Mesenchymal stem cell (in vitro differentiated cells and primary cell): ENCODE measurements at regions not wholly inside any gene's neighbourhood (a gene's known extent, or its start where the extent isn't known, plus 50 kb on each side); places are given as distances from the start of the nearest gene placed in this dataset.

Experiments used
- DNase-seq: peaks from one replicate; pipeline ENCODE4 v3.0.0-alpha.2; 2013
- H2AFZ ChIP-seq: one replicate; pipeline ENCODE4 v1.6.1; 2013; ENCODE audit warnings: low read depth, mild to moderate bottlenecking, control low read depth, inconsistent platforms, low read length, moderate library complexity
- H2AK5ac ChIP-seq: 2 replicates; pipeline ENCODE4 v1.6.1; 2013; ENCODE audit warnings: low read length, moderate library complexity, mild to moderate bottlenecking, inconsistent platforms; ENCODE audit not compliant: severe bottlenecking
- H2BK120ac ChIP-seq: one replicate; pipeline ENCODE4 v1.6.1; 2013; ENCODE audit warnings: low read depth, mild to moderate bottlenecking, inconsistent platforms, low read length, moderate library complexity
- H2BK12ac ChIP-seq, 2 experiments: one replicate each; pipeline ENCODE4 v1.6.1; 2013; ENCODE audit warnings: inconsistent platforms in 2 of 2, low read length in 2 of 2, mild to moderate bottlenecking in 2 of 2, moderate library complexity in 2 of 2, control low read depth in 1 of 2
- H2BK15ac ChIP-seq: one replicate; pipeline ENCODE4 v1.6.1; 2013; ENCODE audit warnings: mild to moderate bottlenecking, low read depth, inconsistent platforms; ENCODE audit not compliant: poor library complexity, severe bottlenecking
- H2BK5ac ChIP-seq: 2 replicates; pipeline ENCODE4 v1.6.1; 2013; ENCODE audit warnings: low read depth, mild to moderate bottlenecking, low read length, control low read depth, inconsistent platforms; ENCODE audit not compliant: poor library complexity, severe bottlenecking
- H3K14ac ChIP-seq, 2 experiments: one replicate each; pipeline ENCODE4 v1.6.1; 2013; ENCODE audit warnings: inconsistent platforms in 2 of 2, low read length in 2 of 2, control low read depth in 1 of 2, mild to moderate bottlenecking in 1 of 2, moderate library complexity in 1 of 2
- H3K18ac ChIP-seq, 2 experiments: one replicate each; pipeline ENCODE4 v1.6.1; 2013; ENCODE audit warnings: inconsistent platforms in 2 of 2, low read length in 2 of 2, control low read depth in 1 of 2, low read depth in 1 of 2, mild to moderate bottlenecking in 1 of 2
- H3K23ac ChIP-seq, 2 experiments: one replicate each; pipeline ENCODE4 v1.6.1; 2013; ENCODE audit warnings: inconsistent platforms in 2 of 2, low read length in 2 of 2, mild to moderate bottlenecking in 2 of 2, moderate library complexity in 2 of 2, control low read depth in 1 of 2
- H3K27ac ChIP-seq: 2 replicates; pipeline ENCODE4 v1.5.1; 2013; ENCODE audit warnings: mild to moderate bottlenecking, moderate library complexity, low read length, control low read depth, inconsistent platforms; ENCODE audit not compliant: poor library complexity, severe bottlenecking
- H3K27me3 ChIP-seq, 2 experiments: 2 replicates each; pipeline versions ENCODE4 v1.6.1 to v1.7.0; 2013; ENCODE audit warnings: low read length in 2 of 2, mild to moderate bottlenecking in 2 of 2, moderate library complexity in 2 of 2, control low read depth in 1 of 2, inconsistent platforms in 1 of 2; ENCODE audit not compliant: control insufficient read depth in 1 of 2, insufficient read depth in 1 of 2
- H3K36me3 ChIP-seq, 2 experiments: 2 replicates each; pipeline versions ENCODE4 v1.6.1 to v1.7.0; 2013; ENCODE audit warnings: low read length in 2 of 2, control low read depth in 1 of 2, inconsistent platforms in 1 of 2, low read depth in 1 of 2, mild to moderate bottlenecking in 1 of 2; ENCODE audit not compliant: insufficient read depth in 2 of 2, control insufficient read depth in 1 of 2
- H3K4ac ChIP-seq, 2 experiments: one replicate each; pipeline ENCODE4 v1.6.1; 2013; ENCODE audit warnings: inconsistent platforms in 2 of 2, low read length in 2 of 2, mild to moderate bottlenecking in 2 of 2, moderate library complexity in 2 of 2, control low read depth in 1 of 2, low read depth in 1 of 2
- H3K4me1 ChIP-seq: 2 replicates; pipeline ENCODE4 v1.6.1; 2013; ENCODE audit warnings: low read depth, low read length, control low read depth; ENCODE audit not compliant: control insufficient read depth, insufficient read depth
- H3K4me2 ChIP-seq: 2 replicates; pipeline ENCODE4 v1.6.1; 2013; ENCODE audit warnings: low read length, mild to moderate bottlenecking, inconsistent platforms; ENCODE audit not compliant: poor library complexity, severe bottlenecking
- H3K4me3 ChIP-seq, 2 experiments: 2 replicates each; pipeline versions ENCODE4 v1.5.1 to v1.7.0; 2013; ENCODE audit warnings: low read length in 2 of 2, mild to moderate bottlenecking in 2 of 2, control low read depth in 1 of 2, low read depth in 1 of 2; ENCODE audit not compliant: insufficient read depth in 1 of 2
- H3K79me1 ChIP-seq: replicated peaks from 2 replicates; pipeline ENCODE4 v1.6.1; 2013; ENCODE audit warnings: mild to moderate bottlenecking, control low read depth, low read length, inconsistent platforms; ENCODE audit not compliant: poor library complexity, severe bottlenecking
- H3K9ac ChIP-seq: 2 replicates; pipeline ENCODE4 v1.7.0; 2013; ENCODE audit warnings: mild to moderate bottlenecking, low read length, moderate library complexity
- H3K9me3 ChIP-seq: 2 replicates; pipeline ENCODE4 v1.7.0; 2013; ENCODE audit warnings: mild to moderate bottlenecking, low read length; ENCODE audit not compliant: control insufficient read depth
- H4K8ac ChIP-seq: one replicate; pipeline ENCODE4 v1.6.1; 2013; ENCODE audit warnings: inconsistent platforms, mild to moderate bottlenecking, low read length, moderate library complexity
- H4K91ac ChIP-seq: one replicate; pipeline ENCODE4 v1.6.1; 2013; ENCODE audit warnings: mild to moderate bottlenecking, low read length, inconsistent platforms
- WGBS: methylation state at CpG from one replicate; pipeline ENCODE4 v1.1.7; 2013; ENCODE audit warnings: mixed read lengths; 5-methylcytosine and 5-hydroxymethylcytosine counted together

- peaks cover 18% of the 10 kb centered on the region for H3K9me3 ChIP-seq
- no peaks in the 10 kb centered on the region for H3K4me1 ChIP-seq
- H2BK120ac ChIP-seq = no peak overlapping the region
- H3K9ac ChIP-seq = no peak overlapping the region
- no peak overlapping the region for H3K23ac ChIP-seq
- H3K18ac ChIP-seq = no peak overlapping the region
- no peak overlapping the region for H3K27ac ChIP-seq
- H3K14ac ChIP-seq = no peak overlapping the region
- H2AFZ ChIP-seq = no peak overlapping the region
- H2BK12ac ChIP-seq = no peak overlapping the region
- no peak overlapping the region for H4K8ac ChIP-seq
- no peak overlapping the region for H2AK5ac ChIP-seq
- H3K36me3 ChIP-seq = no peaks in the 10 kb centered on the region
- no peak overlapping the region for H3K4ac ChIP-seq
- no peaks in the 10 kb centered on the region for H3K27me3 ChIP-seq
- no peaks in the 10 kb centered on the region for H3K79me1 ChIP-seq
- 100% methylated on average over 1 of the region's 1 CpG for WGBS
- H3K4me2 ChIP-seq = no peak overlapping the region
- no peak overlapping the region for H2BK5ac ChIP-seq
- DNase-seq = no peak
- H4K91ac ChIP-seq = no peak overlapping the region
- H2BK15ac ChIP-seq = no peak overlapping the region
- H3K4me3 ChIP-seq = no peak overlapping the region
These were observed 776.8 kb downstream of the CCDC85A start for GRCh38 chr2:56960581-56960980.

- H4K8ac ChIP-seq = no peak overlapping the region
These were observed 778.9 kb downstream of the CCDC85A start for GRCh38 chr2:56962673-56963072.

GRCh38 chr2:56969513-56969912 lies 785.7 kb downstream of the CCDC85A start:
- 100% methylated on average over 2 of the region's 3 CpGs for WGBS
- no peak overlapping the region for H4K8ac ChIP-seq
- H3K18ac ChIP-seq = no peak overlapping the region
- no peak overlapping the region for H3K4me3 ChIP-seq
- no peaks in the 10 kb centered on the region for H3K27me3 ChIP-seq
- no peak overlapping the region for H2BK120ac ChIP-seq
- H4K91ac ChIP-seq = no peak overlapping the region
- H3K36me3 ChIP-seq = no peaks in the 10 kb centered on the region
- H2BK5ac ChIP-seq = no peak overlapping the region
- H2AFZ ChIP-seq = no peak overlapping the region
- H3K23ac ChIP-seq = no peak overlapping the region
- no peak overlapping the region for H3K4ac ChIP-seq
- H2BK15ac ChIP-seq = no peak overlapping the region
- no peaks in the 10 kb centered on the region for H3K4me1 ChIP-seq
- DNase-seq = no peak
- no peak overlapping the region for H3K4me2 ChIP-seq
- no peak overlapping the region for H3K14ac ChIP-seq
- H3K9me3 ChIP-seq = peaks cover 9% of the 10 kb centered on the region
- no peak overlapping the region for H3K9ac ChIP-seq
- H2BK12ac ChIP-seq = no peak overlapping the region
- no peak overlapping the region for H2AK5ac ChIP-seq
- H3K79me1 ChIP-seq = no peaks in the 10 kb centered on the region
- no peak overlapping the region for H3K27ac ChIP-seq

More at GRCh38 chr2:56962673-56963072, 778.9 kb downstream of the CCDC85A start:
- no peaks in the 10 kb centered on the region for H3K27me3 ChIP-seq
- no peak for DNase-seq
- H2BK12ac ChIP-seq = no peak overlapping the region
- H3K9me3 ChIP-seq = peaks cover 11% of the 10 kb centered on the region
- no peak overlapping the region for H3K4me3 ChIP-seq
- H3K79me1 ChIP-seq = no peaks in the 10 kb centered on the region
- H2BK5ac ChIP-seq = no peak overlapping the region
- H3K36me3 ChIP-seq = no peaks in the 10 kb centered on the region
- no peak overlapping the region for H4K91ac ChIP-seq
- H2AFZ ChIP-seq = no peak overlapping the region
- no peak overlapping the region for H3K18ac ChIP-seq
- no peak overlapping the region for H2BK120ac ChIP-seq
- H3K27ac ChIP-seq = no peak overlapping the region
- H3K4ac ChIP-seq = no peak overlapping the region
- no peaks in the 10 kb centered on the region for H3K4me1 ChIP-seq
- H2BK15ac ChIP-seq = no peak overlapping the region
- no peak overlapping the region for H3K4me2 ChIP-seq
- no CpG with 5 or more reads among the region's 1 CpG for WGBS
- H2AK5ac ChIP-seq = no peak overlapping the region
- H3K9ac ChIP-seq = no peak overlapping the region
- H3K14ac ChIP-seq = no peak overlapping the region
- no peak overlapping the region for H3K23ac ChIP-seq

GRCh38 chr2:56971383-56971974 lies 787.7 kb downstream of the CCDC85A start:
- H3K14ac ChIP-seq = no peak overlapping the region
- H4K8ac ChIP-seq = no peak overlapping the region
- H2BK120ac ChIP-seq = no peak overlapping the region
- no peak overlapping the region for H3K18ac ChIP-seq
- H3K23ac ChIP-seq = no peak overlapping the region
- DNase-seq = no peak
- H2AK5ac ChIP-seq = no peak overlapping the region
- H2BK5ac ChIP-seq = no peak overlapping the region
- H3K36me3 ChIP-seq = no peaks in the 10 kb centered on the region
- H2AFZ ChIP-seq = no peak overlapping the region
- H2BK15ac ChIP-seq = no peak overlapping the region
- no peak overlapping the region for H4K91ac ChIP-seq
- no peak overlapping the region for H2BK12ac ChIP-seq
- H3K27ac ChIP-seq = no peak overlapping the region
- H3K27me3 ChIP-seq = no peaks in the 10 kb centered on the region
- no peak overlapping the region for H3K9ac ChIP-seq
- H3K4ac ChIP-seq = no peak overlapping the region
- WGBS = no CpG with 5 or more reads among the region's 3 CpGs
- H3K9me3 ChIP-seq = peaks cover 9% of the 10 kb centered on the region
- no peaks in the 10 kb centered on the region for H3K79me1 ChIP-seq
- no peaks in the 10 kb centered on the region for H3K4me1 ChIP-seq
- H3K4me3 ChIP-seq = no peak overlapping the region
- H3K4me2 ChIP-seq = no peak overlapping the region
